Left ventricle myocardium inferior (tissue), 1 donor: ENCODE measurements at regions not wholly inside any gene's neighbourhood (a gene's known extent, or its start where the extent isn't known, plus 50 kb on each side); places are given as distances from the start of the nearest gene placed in this dataset.

Source experiments
- DNase-seq: peaks from one replicate; pipeline ENCODE4 v3.0.0-alpha.2; 2020
- H3K27ac ChIP-seq: fragments of 200-600 bp; replicated peaks from 2 replicates; pipeline ENCODE4 v1.8.0; 2021
- H3K27me3 ChIP-seq: fragments of 200-600 bp; 2 replicates; pipeline ENCODE4 v1.8.0; 2021; ENCODE audit warnings: low read depth
- H3K36me3 ChIP-seq: fragments of 200-600 bp; 2 replicates; pipeline ENCODE4 v1.8.0; 2021
- H3K4me1 ChIP-seq: fragments of 200-600 bp; 2 replicates; pipeline ENCODE4 v1.8.0; 2021
- H3K4me3 ChIP-seq: fragments of 200-600 bp; 2 replicates; pipeline ENCODE4 v1.8.0; 2021; ENCODE audit warnings: mild to moderate bottlenecking, moderate library complexity
- H3K9me3 ChIP-seq: fragments of 200-600 bp; replicated peaks from 2 replicates; pipeline ENCODE4 v1.8.0; 2021
- CTCF ChIP-seq: fragments of 200-600 bp; IDR thresholded peaks from 2 replicates; pipeline ENCODE4 v1.8.0; 2021; ENCODE audit warnings: antibody characterized with exemption, mild to moderate bottlenecking, borderline replicate concordance
- intact Hi-C: fragments of 100-400 bp; cut with micrococcal nuclease; formaldehyde crosslinking; loops from one replicate; pipeline ENCODE4 v1.11.0; 2022
- donor health status: DM: no; HTN: yes; CAD: no; lungs with severe emphysema.

GRCh38 chr6:135600086-135600702 lies 102.7 kb upstream of the AHI1 start:
- Histone ChIP-seq H3K27ac (no peak overlapping the region), H3K27me3 (no peaks in the 10 kb centered on the region), H3K9me3 (peaks cover 24% of the 10 kb centered on the region), H3K4me1 (no peaks in the 10 kb centered on the region), H3K4me3 (no peak overlapping the region), H3K36me3 (no peaks in the 10 kb centered on the region)
- intact Hi-C loops: no loop called here
- TF ChIP-seq CTCF: no peak
- DNase-seq: no peak

GRCh38 chr6:135600931-135601330 lies 103.4 kb upstream of the AHI1 start:
- peaks cover 24% of the 10 kb centered on the region for H3K9me3 ChIP-seq
- no peak for DNase-seq
- no peak for TF ChIP-seq CTCF
- H3K36me3 ChIP-seq: no peaks in the 10 kb centered on the region
- no peaks in the 10 kb centered on the region for H3K4me1 ChIP-seq
- no peak overlapping the region for H3K27ac ChIP-seq
- intact Hi-C loops: no loop called here
- no peaks in the 10 kb centered on the region for H3K27me3 ChIP-seq
- no peak overlapping the region for H3K4me3 ChIP-seq

GRCh38 chr6:135601857-135602256 lies 104.3 kb upstream of the AHI1 start:
- Histone ChIP-seq H3K9me3 (peaks cover 17% of the 10 kb centered on the region), H3K4me1 (no peaks in the 10 kb centered on the region), H3K27ac (no peak overlapping the region), H3K27me3 (no peaks in the 10 kb centered on the region), H3K4me3 (no peak overlapping the region), H3K36me3 (no peaks in the 10 kb centered on the region)
- no peak for TF ChIP-seq CTCF
- DNase-seq: no peak
- intact Hi-C loops: no loop called here

- Histone ChIP-seq H3K27me3 (no peaks in the 10 kb centered on the region), H3K27ac (no peak overlapping the region), H3K4me3 (no peak overlapping the region), H3K9me3 (peaks cover 9% of the 10 kb centered on the region), H3K36me3 (no peaks in the 10 kb centered on the region), H3K4me1 (no peaks in the 10 kb centered on the region)
- TF ChIP-seq CTCF: no peak
- no peak for DNase-seq
- intact Hi-C loops: no loop called here
These were observed 105.7 kb upstream of the AHI1 start for GRCh38 chr6:135603249-135603648.

- TF ChIP-seq CTCF: no peak
- intact Hi-C loops: no loop called here
- H3K36me3 ChIP-seq: no peaks in the 10 kb centered on the region
These were observed 106.7 kb upstream of the AHI1 start for GRCh38 chr6:135604035-135604860.

More at GRCh38 chr6:135604035-135604860, 106.7 kb upstream of the AHI1 start:
- no peak for DNase-seq
- Histone ChIP-seq H3K27ac (no peak overlapping the region), H3K4me3 (no peak overlapping the region), H3K9me3 (no peaks in the 10 kb centered on the region), H3K27me3 (no peaks in the 10 kb centered on the region), H3K4me1 (no peaks in the 10 kb centered on the region)
